HG03571 (cell line): ENCODE measurements at regions not wholly inside any gene's neighbourhood (a gene's known extent, or its start where the extent isn't known, plus 50 kb on each side); places are given as distances from the start of the nearest gene placed in this dataset.

Experiments
- ATAC-seq: cut with Tn5 transposase; IDR thresholded peaks from one replicate; pipeline ENCODE4 v1.9.1; 2021; ENCODE audit not compliant: unreplicated experiment

DNA sequence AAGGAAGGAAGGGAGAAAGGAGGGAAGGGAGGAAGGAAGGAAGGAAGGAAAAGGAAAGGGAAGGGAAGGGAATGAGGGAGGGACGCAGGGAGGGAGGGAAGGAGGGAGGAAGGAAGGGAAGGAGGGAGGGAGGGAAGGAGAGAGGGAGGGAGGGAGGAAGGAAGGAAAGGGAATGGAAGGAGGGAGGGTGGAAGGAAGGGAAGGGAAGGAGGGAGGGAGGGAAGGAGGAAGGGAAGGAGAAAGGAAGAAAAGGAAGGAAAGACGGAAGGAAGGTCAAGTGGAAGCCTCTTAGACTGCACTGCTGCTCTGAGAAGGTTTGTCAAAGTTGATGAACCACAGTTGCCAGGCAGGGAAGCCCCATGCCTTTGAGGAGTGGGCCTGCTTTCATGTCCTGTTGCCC is 324.3 kb upstream of the ZFP64 start:
- no peak for ATAC-seq

DNA sequence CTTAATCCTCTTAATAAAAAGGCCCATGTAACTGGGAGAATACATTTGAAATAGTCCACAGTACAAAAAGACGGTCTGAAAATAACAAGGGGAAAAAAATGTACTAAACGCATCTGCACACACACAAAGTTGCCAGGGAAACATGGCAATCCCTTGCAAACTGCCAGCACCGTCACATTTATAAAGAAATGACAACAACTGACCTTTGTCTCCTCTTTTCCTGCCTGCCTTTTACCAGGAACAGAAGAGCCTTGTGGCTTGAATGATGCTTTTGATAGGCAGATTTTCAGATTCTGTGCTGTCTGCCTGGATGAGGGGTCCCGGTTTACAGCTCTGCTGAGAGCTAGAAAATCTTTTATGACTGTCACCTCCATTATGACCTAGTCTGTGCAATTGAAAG is 308.6 kb upstream of the ZFP64 start:
- no peak for ATAC-seq

DNA sequence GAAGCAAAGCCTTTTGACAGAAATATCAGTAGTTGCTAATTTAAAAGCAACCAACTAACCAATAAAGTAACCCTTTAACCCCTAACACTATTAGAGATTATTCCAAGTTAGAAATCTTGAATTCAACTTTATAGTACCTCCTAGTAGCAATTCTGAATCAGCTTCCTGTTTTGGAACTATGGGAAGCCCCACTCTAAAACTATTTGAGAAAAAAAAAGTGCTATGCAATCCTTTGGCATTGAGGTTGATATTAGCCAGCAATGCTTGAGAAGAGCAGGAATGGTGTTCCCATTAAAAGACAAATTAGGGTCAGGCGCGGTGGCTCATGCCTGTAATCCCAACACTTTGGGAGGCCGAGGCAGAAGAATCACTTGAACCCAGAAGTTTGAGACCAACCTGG is 306.2 kb upstream of the ZFP64 start:
- ATAC-seq: no peak

GRCh38 chr20:52496191-52496590 is 304.6 kb upstream of the ZFP64 start:
- ATAC-seq: no peak

- ATAC-seq: no peak
Observed at GRCh38 chr20:52494244-52494643, 302.7 kb upstream of the ZFP64 start.

DNA sequence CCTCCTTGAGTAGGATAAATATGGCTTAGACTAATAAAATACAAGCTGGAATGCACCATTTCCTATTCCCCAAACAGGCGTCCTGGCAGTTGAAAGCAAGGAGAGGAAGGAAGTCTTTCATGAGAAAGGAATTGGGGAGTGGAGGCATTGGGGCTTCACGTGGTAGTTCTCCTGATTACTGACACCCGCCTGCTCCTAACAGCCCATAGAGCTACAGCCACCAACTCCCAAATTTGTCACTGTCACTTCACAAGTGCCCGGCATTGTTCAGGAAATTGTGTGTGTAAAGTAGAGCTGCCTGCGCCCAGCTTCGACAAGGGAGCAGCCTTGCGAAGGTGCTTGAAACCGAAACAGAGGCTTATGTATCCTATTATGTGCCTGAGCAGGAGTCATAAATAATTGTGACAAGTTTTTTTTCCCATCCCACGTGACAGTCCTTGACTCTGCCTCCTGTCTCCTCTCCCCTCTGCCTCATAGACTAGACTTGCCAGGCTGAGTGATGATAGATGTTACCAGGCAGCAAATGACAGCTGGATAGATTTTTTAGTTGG is 301.7 kb upstream of the ZFP64 start:
- ATAC-seq: no peak

GRCh38 chr20:52490711-52491430 is 299.3 kb upstream of the ZFP64 start:
- ATAC-seq: no peak

DNA sequence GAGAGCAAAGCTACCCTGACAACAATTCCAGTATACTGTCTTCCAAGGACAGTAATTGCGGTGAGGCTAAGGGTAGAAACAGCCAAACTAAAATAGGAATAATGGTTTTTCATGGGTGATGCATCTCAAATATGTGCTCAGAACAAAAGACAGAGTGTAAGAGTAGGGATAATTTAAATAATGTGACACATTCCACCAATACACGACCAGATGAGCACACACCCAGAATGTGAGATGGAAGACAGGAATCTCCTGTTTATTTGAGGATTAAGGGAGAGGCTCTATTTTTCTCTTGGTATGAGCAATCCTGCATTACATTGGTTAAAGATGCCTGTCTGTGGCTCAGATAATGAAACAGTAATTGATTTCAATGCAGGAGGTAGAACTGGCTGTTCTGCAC is 292.9 kb upstream of the ZFP64 start:
- no peak for ATAC-seq

GRCh38 chr20:52483382-52483781 is 291.8 kb upstream of the ZFP64 start:
- ATAC-seq: no peak

- no peak for ATAC-seq
Observed at GRCh38 chr20:52482044-52482443, 290.5 kb upstream of the ZFP64 start.

GRCh38 chr20:52481443-52481842 is 289.9 kb upstream of the ZFP64 start:
- ATAC-seq: no peak

- no peak for ATAC-seq
Observed at GRCh38 chr20:52476074-52476750, 284.6 kb upstream of the ZFP64 start.

- ATAC-seq: no peak
Observed at GRCh38 chr20:52473186-52473585, 281.6 kb upstream of the ZFP64 start.

DNA sequence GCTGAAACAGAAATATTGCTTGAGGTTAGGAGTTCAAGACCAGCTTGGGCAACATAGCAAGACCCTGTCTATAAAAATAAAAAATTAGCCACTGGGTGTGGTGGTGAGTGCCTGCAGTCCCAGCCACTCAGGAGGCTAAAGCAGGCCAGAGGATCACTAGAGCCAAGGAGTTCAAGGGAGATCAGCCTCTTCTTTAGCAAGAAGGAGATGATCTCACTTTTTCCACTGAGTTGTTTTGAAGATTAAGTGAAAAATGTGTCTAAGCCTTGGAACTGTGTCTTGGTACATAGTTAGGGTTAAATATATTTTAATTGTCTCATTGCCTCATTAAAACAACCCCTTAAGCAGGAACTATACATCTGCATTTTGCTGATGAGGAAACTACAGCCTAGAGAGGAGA is 279.0 kb upstream of the ZFP64 start:
- ATAC-seq: no peak

DNA sequence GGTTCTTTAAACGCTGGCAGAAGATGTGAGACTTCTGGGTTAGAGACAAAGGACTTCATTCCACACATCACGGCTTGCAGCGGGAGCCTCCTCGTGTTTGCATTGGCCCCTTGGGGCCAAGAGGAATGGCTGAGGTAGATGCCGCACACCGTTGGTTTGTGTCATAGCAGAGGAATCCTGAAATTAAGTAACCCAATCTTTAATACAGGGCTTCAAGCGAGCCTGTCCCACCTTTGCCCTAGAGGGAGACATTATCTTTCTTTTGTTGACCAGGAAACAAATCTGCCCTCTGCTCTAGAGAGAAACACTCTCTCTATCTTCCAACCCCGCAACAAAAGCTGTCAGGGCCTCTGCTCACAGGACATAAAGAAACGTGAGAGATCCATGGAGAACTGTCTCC is 277.5 kb upstream of the ZFP64 start:
- no peak for ATAC-seq

DNA sequence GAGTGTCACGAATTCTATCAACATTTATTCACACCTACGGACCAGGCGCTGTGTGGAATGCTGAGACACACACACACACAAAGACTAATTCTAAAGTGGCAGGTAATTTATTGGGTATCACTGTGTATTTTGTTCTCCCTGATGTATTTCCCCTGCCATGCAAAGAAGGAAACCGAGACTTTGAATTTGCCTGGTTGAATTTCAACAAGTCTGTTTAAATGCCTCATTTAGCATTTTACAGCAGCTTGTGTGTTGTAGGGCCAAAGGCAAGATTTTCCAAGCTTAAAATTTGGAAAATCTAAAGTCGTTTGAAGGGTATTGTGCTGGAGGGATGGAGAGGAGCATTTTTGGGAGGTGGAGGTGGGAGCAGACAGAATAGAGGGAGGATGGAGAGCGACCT is 274.4 kb upstream of the ZFP64 start:
- no peak for ATAC-seq

- ATAC-seq: no peak
Observed at GRCh38 chr20:52461582-52461981, 270.0 kb upstream of the ZFP64 start.

GRCh38 chr20:52459150-52459549 is 267.6 kb upstream of the ZFP64 start:
- no peak for ATAC-seq

- ATAC-seq: no peak
Observed at GRCh38 chr20:52457826-52458225, 266.2 kb upstream of the ZFP64 start.

- no peak for ATAC-seq
Observed at GRCh38 chr20:52454660-52455059, 263.1 kb upstream of the ZFP64 start.

DNA sequence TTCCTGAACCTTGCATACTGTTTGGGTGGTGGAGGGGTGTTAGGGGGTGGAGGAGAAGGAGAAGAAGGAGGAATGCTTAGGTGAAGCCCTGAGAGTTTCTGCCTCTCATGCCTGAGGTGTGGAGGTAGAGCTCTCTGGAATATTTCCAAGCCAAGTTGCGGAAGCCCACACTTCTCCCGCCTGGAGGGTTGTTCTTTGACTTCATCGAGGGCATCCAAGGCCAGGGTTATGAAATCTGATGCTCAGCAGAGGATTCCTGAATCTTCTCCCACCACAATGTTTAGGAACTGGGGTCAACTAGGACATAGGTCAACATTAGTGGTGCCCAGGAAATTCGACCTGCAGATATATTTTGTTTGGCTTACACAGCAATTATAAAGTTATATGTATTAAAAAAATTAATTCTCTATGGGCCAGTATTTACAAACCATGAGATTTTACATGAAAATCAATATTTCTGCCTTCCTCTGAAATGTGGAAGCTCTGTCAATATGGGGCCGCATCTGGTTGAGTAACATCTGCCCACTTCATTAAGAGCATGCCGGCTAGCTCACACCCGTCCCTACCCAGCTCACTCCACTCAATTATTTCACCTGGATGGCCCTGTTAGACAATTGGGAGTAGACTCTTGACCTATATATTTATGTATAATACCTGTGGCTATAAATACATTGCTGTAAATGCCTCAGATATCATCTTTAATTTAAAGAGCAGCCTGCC is 257.1 kb upstream of the ZFP64 start:
- no peak for ATAC-seq

- no peak for ATAC-seq
Observed at GRCh38 chr20:52447225-52447551, 255.6 kb upstream of the ZFP64 start.
